HepG2 (cell line): ENCODE measurements at regions not wholly inside any gene's neighbourhood (a gene's known extent, or its start where the extent isn't known, plus 50 kb on each side); places are given as distances from the start of the nearest gene placed in this dataset.

Experiments used
- ARNTL ChIP-seq: sonication (generic); formaldehyde crosslinking; IDR thresholded peaks from 2 replicates; pipeline ENCODE4 v1.4.0; 2020; ENCODE audit warnings: mild to moderate bottlenecking, missing genetic modification reagents
- ATAD3A ChIP-seq: sonication (generic); formaldehyde crosslinking; IDR thresholded peaks from 2 replicates; pipeline ENCODE4 v1.4.0; 2020; ENCODE audit warnings: missing genetic modification reagents
- BCL6 ChIP-seq: IDR thresholded peaks from 2 replicates; pipeline ENCODE4 v1.6.1; 2016; ENCODE audit warnings: missing genetic modification reagents, missing compliant biosample characterization
- GMEB2 ChIP-seq: IDR thresholded peaks from 2 replicates; pipeline ENCODE4 v1.6.1; 2016; ENCODE audit warnings: missing biosample characterization, missing genetic modification reagents, low read depth
- GPN1 ChIP-seq: sonication (generic); formaldehyde crosslinking; IDR thresholded peaks from 2 replicates; pipeline ENCODE4 v1.5.1; 2020; ENCODE audit warnings: missing genetic modification reagents, borderline replicate concordance
- HOXA5 ChIP-seq: sonication (generic); formaldehyde crosslinking; IDR thresholded peaks from 2 replicates; pipeline ENCODE4 v1.4.0; 2020; ENCODE audit warnings: missing genetic modification reagents
- JDP2 ChIP-seq: sonication (generic); formaldehyde crosslinking; IDR thresholded peaks from 2 replicates; pipeline ENCODE4 v1.8.1; 2022; ENCODE audit warnings: missing genetic modification reagents, borderline replicate concordance
- MIER3 ChIP-seq: IDR thresholded peaks from 2 replicates; pipeline ENCODE4 v1.6.1; 2016; ENCODE audit warnings: missing compliant biosample characterization, borderline replicate concordance
- NCOA2 ChIP-seq: sonication (generic); formaldehyde crosslinking; IDR thresholded peaks from 2 replicates; pipeline ENCODE4 v1.8.0; 2022; ENCODE audit warnings: inconsistent platforms
- NR2F6 ChIP-seq, 2 experiments: IDR thresholded peaks; 2 replicates each; pipeline ENCODE4 v1.6.1; 2016; ENCODE audit warnings: antibody characterized with exemption in 1 of 2, mild to moderate bottlenecking in 1 of 2
- PAXIP1 ChIP-seq: sonication (generic); formaldehyde crosslinking; conservative IDR thresholded peaks from 2 replicates; pipeline ENCODE4 v1.4.0; 2020; ENCODE audit warnings: mild to moderate bottlenecking, missing genetic modification reagents, moderate library complexity
- PPARG ChIP-seq: conservative IDR thresholded peaks from 2 replicates; pipeline ENCODE4 v1.6.1; 2016; ENCODE audit warnings: missing biosample characterization, missing genetic modification reagents
- RNF2 ChIP-seq: fragments of 450-650 bp; conservative IDR thresholded peaks from 2 replicates; pipeline ENCODE4 v1.6.1; 2016; ENCODE audit warnings: low read depth
- SOX13 ChIP-seq, 3 experiments: fragments of 450-650 bp in 1 of 3; sonication (generic) in 1 of 3; formaldehyde crosslinking in 1 of 3; IDR thresholded peaks in 2 of 3; conservative IDR thresholded peaks in 1 of 3; 2 replicates each; pipeline versions ENCODE4 v1.5.0 to v1.6.1; 2016 to 2020; ENCODE audit warnings: antibody characterized with exemption in 1 of 3, mild to moderate bottlenecking in 1 of 3, missing compliant biosample characterization in 1 of 3, missing genetic modification reagents in 1 of 3, moderate library complexity in 1 of 3
- SRSF9 ChIP-seq: fragments of 200-400 bp; formaldehyde crosslinking; IDR thresholded peaks from 2 replicates; pipeline ENCODE4 v1.6.1; 2018; ENCODE audit warnings: borderline replicate concordance, mild to moderate bottlenecking, low read depth, low read length; ENCODE audit not compliant: insufficient read depth, poor library complexity, severe bottlenecking
- TBX2 ChIP-seq: sonication (generic); formaldehyde crosslinking; IDR thresholded peaks from 2 replicates; pipeline ENCODE4 v1.5.0; 2020; ENCODE audit warnings: missing genetic modification reagents, mild to moderate bottlenecking, borderline replicate concordance
- TCF12 ChIP-seq, 2 experiments: fragments of 450-650 bp in 1 of 2; sonication (generic) in 1 of 2; formaldehyde crosslinking in 1 of 2; IDR thresholded peaks; 2 replicates each; pipeline versions ENCODE4 v1.6.1 to v1.8.0; 2017 to 2022; ENCODE audit warnings: antibody characterized with exemption in 1 of 2, mild to moderate bottlenecking in 1 of 2, missing genetic modification reagents in 1 of 2, moderate library complexity in 1 of 2
- ZBTB43 ChIP-seq: sonication (generic); formaldehyde crosslinking; conservative IDR thresholded peaks from 2 replicates; pipeline ENCODE4 v1.4.0; 2020; ENCODE audit warnings: missing genetic modification reagents
- ZFP91 ChIP-seq: sonication (generic); formaldehyde crosslinking; IDR thresholded peaks from 2 replicates; pipeline ENCODE4 v1.9.0; 2022; ENCODE audit warnings: missing genetic modification reagents, mild to moderate bottlenecking, borderline replicate concordance
- ZNF350 ChIP-seq: sonication (generic); formaldehyde crosslinking; IDR thresholded peaks from 2 replicates; pipeline ENCODE4 v1.4.0; 2020; ENCODE audit warnings: mild to moderate bottlenecking, low read depth, missing genetic modification reagents, borderline replicate concordance
- ZNF607 ChIP-seq: sonication (generic); formaldehyde crosslinking; IDR thresholded peaks from 2 replicates; pipeline ENCODE4 v1.5.1; 2020; ENCODE audit warnings: missing genetic modification reagents, mild to moderate bottlenecking, borderline replicate concordance
- ZSCAN22 ChIP-seq: sonication (generic); formaldehyde crosslinking; IDR thresholded peaks from 2 replicates; pipeline ENCODE4 v1.4.0; 2020; ENCODE audit warnings: mild to moderate bottlenecking, missing genetic modification reagents
- ZSCAN25 ChIP-seq: sonication (generic); formaldehyde crosslinking; IDR thresholded peaks from 2 replicates; pipeline ENCODE4 v1.8.0; 2022; ENCODE audit warnings: mild to moderate bottlenecking, missing genetic modification reagents

GRCh38 chr22:27673839-27674238 is 127.7 kb downstream of the MN1 start (continued):
- TF ChIP-seq GMEB2 (CRISPR knock-in tag) (no peak), PPARG (CRISPR knock-in tag) (peak; percentile 57; the same call in 1 of the 2 replicates), PAXIP1 (CRISPR knock-in tag) (no peak), SOX13 (IDR thresholded peaks at IDR 0.05) (no peak), SOX13 (CRISPR knock-in tag; conservative IDR thresholded peaks at IDR 0.05 in 1 of 2, IDR thresholded peaks at IDR 0.05 in 1 of 2) (no peak), ZSCAN25 (CRISPR knock-in tag) (no peak), TBX2 (0 out of 2 replicates have a peak, but pooled peaks have one; percentile 16), GPN1 (CRISPR knock-in tag) (no peak), ZFP91 (CRISPR knock-in tag) (peak; percentile 33; the same call in 1 of the 2 replicates), ZNF350 (CRISPR knock-in tag) (no peak), SRSF9 (no peak), ARNTL (CRISPR knock-in tag) (peak; percentile 78), ZBTB43 (CRISPR knock-in tag) (no peak), JDP2 (no peak), RNF2 (no peak), ZSCAN22 (CRISPR knock-in tag) (no peak), HOXA5 (CRISPR knock-in tag) (no peak), ZNF607 (CRISPR knock-in tag) (peak; percentile 18; the same call in 1 of the 2 replicates), ATAD3A (CRISPR knock-in tag) (no peak), MIER3 (no peak), BCL6 (no peak; the same call in 1 of the 2 replicates), NCOA2 (CRISPR knock-in tag) (no peak), NR2F6 (IDR thresholded peaks at IDR 0.05) (no peak), NR2F6 (CRISPR knock-in tag; IDR thresholded peaks at IDR 0.05) (no peak), TCF12 (IDR thresholded peaks at IDR 0.05) (no peak), TCF12 (CRISPR knock-in tag; IDR thresholded peaks at IDR 0.05) (no peak)
